GM12864 (cell line): ENCODE measurements at regions not wholly inside any gene's neighbourhood (a gene's known extent, or its start where the extent isn't known, plus 50 kb on each side); places are given as distances from the start of the nearest gene placed in this dataset.
"Not testable (repeated sequence)": the region's sequence is repeated elsewhere in the genome, so short reads cannot be mapped to it uniquely, and the experiment has no call there.

ENCODE experiments used
- DNase-seq: peaks from one replicate; pipeline ENCODE4 v3.0.0-alpha.2; 2011; ENCODE audit warnings: low read depth
- H3K4me3 ChIP-seq: 2 replicates; pipeline ENCODE4 v1.5.1; 2011; ENCODE audit warnings: mild to moderate bottlenecking, low read depth, low read length, control low read depth
- CTCF ChIP-seq: IDR thresholded peaks from 2 replicates; pipeline ENCODE4 v1.5.1; 2011; ENCODE audit warnings: low read depth, mild to moderate bottlenecking, moderate library complexity, low read length, control low read depth, inconsistent platforms; ENCODE audit errors: missing control alignments

GRCh38 chr6:140002396-140003022, 628.1 kb upstream of the CITED2 start:
- no peak overlapping the region for H3K4me3 ChIP-seq
- DNase-seq = no peak
- no peak for TF ChIP-seq CTCF

GRCh38 chr6:140001821-140002341, 627.4 kb upstream of the CITED2 start:
- DNase-seq = no peak
- H3K4me3 ChIP-seq = no peak overlapping the region
- TF ChIP-seq CTCF = no peak

GRCh38 chr6:140001005-140001404, 626.6 kb upstream of the CITED2 start:
- H3K4me3 ChIP-seq = no peak overlapping the region
- TF ChIP-seq CTCF = no peak
- DNase-seq = no peak

- not testable (repeated sequence) for H3K4me3 ChIP-seq, DNase-seq
Measured at GRCh38 chr6:139999661-140000060, 625.2 kb upstream of the CITED2 start.

- H3K4me3 ChIP-seq, DNase-seq: not testable (repeated sequence)
Measured at GRCh38 chr6:139998478-139998877, 624.0 kb upstream of the CITED2 start.

GRCh38 chr6:139996253-139996834, 621.9 kb upstream of the CITED2 start:
- peak; percentile 25 for DNase-seq
- peak; percentile 32 for TF ChIP-seq CTCF
- no peak overlapping the region for H3K4me3 ChIP-seq

GRCh38 chr6:139994998-139995397, 620.5 kb upstream of the CITED2 start:
- no peak for TF ChIP-seq CTCF
- no peak overlapping the region for H3K4me3 ChIP-seq
- no peak for DNase-seq

GRCh38 chr6:139990856-139991465, 616.5 kb upstream of the CITED2 start:
- TF ChIP-seq CTCF = no peak
- no peak for DNase-seq

More at GRCh38 chr6:139990856-139991465, 616.5 kb upstream of the CITED2 start:
- H3K4me3 ChIP-seq = no peak overlapping the region
